GM21717 (cell line): ENCODE measurements at regions not wholly inside any gene's neighbourhood (a gene's known extent, or its start where the extent isn't known, plus 50 kb on each side); places are given as distances from the start of the nearest gene placed in this dataset.

ENCODE experiments used
- ATAC-seq: cut with Tn5 transposase; IDR thresholded peaks from one replicate; pipeline ENCODE4 v1.9.1; 2021; ENCODE audit warnings: mild to moderate bottlenecking, moderate library complexity; ENCODE audit not compliant: unreplicated experiment

DNA sequence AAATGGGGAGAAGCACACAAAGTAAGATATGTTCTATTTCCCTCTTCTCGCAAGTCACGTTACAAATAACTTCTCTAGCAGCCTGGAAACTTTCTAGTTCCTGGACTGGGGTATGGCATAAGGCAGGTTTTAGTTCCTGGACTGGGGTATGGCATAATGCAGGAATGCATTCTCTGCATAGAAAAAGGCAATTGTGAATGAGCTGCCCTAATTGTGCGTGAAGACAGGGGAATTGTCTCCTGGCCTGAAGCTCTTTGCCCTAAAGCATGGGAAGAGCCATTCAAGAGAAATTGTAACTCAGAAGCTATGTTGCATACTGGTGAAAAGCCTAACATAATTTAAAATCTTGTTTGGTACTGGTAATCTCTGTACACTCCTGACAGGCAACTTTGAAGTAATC lies 54.3 kb upstream of the CBLB start:
- ATAC-seq = no peak

DNA sequence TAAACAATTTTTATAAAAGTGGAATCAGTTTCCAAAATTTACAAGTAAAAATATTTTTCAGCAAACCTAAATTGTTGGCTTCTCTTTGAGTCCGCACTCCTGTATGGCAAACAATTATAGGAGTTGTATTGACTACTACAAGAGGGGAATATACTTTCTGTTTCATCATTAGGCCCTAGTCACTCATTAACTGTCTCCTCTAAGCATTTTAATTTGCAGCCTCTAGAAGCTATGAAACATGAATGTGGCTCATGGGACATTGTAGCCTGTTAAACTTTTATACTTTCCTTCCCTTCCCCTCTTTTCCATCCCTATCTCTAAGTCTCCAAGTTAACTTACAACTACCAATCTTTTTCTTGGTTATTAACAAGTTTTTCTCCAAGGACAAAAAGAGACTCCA lies 58.9 kb upstream of the CBLB start:
- no peak for ATAC-seq

DNA sequence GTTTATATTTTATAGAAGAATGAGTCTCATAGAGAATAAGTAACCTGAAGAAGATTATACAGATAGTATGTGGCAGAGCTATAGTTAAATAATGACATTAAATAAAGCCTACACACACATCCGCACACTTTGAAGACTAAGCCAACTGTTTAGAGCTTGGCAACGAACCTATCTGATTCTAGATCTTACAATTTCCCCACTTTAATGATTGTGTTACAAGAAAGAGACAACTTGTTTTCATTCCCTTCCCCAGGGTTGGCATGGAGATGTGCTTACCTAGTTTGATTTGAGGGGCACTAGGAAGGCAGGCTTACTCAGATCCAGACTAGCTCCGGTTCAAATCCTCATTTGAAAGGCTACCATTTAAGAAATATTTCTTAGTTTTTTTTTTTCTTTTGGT lies 61.9 kb upstream of the CBLB start:
- no peak for ATAC-seq

DNA sequence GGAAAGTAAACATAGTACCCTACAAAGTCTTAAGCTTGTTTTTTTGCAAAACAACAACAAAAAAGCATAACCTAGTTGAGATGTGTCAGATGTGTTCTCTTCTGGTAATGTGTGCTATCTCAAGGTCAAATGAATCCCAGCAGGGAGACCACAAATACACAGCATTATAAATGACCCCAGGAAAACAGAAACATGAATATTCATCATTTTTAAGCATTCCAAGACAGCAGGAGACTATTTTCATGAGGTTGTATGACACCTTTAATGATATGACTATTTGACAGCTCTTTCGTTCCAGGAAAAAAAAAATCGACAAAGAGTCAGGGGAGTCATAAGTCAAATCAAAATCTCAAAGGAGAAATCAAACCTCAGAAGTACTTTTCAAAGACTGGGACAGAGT lies 62.7 kb upstream of the CBLB start:
- no peak for ATAC-seq

DNA sequence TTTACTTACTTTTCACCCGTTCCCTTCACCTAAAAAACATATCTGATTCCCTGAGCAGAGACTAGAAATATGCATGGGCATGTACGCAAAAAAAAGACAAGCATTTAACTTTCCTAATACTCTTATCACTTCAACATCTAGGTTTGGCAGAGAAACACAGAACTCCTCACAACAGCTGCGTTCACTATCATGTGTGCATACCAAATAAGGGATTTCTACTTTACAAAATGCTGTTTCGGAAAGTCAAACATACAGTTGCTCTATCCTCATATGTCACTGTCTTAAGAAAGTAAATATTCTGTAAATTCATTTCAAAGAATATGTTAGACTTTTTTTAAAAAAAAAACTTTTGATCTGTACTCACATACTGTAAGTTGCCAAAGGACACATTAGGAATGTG lies 65.1 kb upstream of the CBLB start:
- ATAC-seq = no peak

DNA sequence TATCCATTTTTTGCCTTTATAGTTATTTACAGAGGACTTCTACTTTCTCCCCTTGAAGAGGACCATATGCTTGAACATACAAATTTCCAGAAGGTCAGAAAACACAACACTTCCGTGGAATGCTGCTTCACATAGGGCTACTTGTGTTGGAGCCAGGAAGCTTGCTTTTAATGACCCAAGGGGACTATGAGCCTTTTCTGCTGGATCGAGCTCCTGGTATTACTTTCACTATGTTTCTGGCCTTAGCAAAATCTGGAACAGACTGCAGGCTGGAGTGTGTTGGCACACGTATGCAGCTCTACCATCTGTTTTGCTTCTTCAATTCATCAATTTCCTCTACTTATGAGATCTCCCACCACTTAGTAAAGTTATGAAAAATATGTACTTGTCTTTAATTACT lies 69.3 kb upstream of the CBLB start:
- ATAC-seq = no peak

DNA sequence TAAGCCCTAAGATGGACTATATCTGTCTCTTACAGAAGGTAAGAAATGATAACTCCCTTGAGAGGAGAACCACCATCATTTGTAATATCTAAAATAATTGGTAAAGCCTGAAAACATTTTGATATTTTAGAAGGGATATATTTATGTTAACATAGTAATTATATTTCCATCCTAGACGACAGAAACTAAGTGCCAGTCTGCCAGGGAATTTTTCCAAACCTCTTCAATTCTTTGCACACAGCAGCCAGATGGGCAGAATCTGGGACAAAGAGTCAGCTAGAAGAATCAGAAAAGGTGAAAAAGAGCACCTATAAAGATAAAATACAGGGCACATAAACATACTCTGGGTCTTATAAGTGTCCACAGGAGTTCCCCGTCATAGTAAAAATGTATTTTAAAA lies 70.0 kb upstream of the CBLB start:
- no peak for ATAC-seq

DNA sequence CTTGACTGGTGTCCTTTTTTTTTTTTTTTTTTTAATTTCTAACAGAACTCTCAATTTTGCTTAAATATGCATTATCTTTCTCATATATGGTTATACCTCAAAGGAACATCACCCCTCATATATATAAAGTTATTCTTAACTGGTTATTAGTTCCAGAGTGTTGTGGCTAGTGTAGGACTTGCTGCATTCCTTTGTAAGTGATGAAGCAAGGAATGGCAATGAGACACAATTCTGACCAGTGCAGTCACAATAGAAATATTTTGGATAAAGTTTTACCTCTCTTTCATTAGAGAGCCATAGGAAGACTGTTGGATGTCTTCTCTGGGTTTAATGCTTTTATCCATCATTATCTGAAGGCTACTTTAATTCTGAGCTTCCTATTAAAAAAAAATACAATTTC lies 75.5 kb upstream of the CBLB start:
- ATAC-seq = no peak

DNA sequence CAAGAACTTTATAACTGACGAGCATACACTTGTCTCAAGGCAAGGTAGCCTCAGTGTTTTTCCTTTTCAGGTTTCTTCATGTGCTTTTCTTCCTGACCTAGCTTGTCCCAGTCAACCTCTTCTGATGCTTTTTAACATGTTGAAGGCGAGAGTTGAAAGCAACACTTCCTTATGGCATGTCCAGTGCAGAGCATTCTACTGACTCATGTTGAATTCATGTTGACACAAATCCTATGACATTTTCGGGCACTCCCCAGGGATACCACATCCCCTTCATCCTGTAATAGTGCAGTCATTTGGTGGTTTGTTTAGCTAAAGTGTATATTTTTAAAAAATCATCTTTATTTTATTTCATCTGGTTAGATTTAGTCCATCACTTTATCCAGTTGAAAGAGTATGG lies 75.9 kb upstream of the CBLB start:
- ATAC-seq = no peak

DNA sequence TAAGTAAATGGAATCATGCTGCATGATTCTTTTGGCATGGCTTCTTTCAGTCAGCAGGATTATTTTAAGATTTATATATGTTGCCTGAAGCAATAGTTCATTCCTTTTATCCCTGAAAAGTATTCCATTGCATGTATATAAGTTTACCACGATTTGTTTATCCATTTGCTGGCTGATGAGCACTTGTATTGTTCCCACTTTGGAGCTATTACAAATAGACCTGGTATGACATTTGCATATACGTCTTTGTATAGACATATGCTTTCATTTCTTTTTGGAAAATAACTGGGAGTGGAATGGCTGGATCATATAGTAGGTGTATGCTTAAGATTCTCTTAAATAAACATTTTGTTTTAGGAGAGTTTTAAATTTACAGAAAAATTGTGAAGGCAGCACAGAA lies 79.3 kb upstream of the CBLB start:
- no peak for ATAC-seq

DNA sequence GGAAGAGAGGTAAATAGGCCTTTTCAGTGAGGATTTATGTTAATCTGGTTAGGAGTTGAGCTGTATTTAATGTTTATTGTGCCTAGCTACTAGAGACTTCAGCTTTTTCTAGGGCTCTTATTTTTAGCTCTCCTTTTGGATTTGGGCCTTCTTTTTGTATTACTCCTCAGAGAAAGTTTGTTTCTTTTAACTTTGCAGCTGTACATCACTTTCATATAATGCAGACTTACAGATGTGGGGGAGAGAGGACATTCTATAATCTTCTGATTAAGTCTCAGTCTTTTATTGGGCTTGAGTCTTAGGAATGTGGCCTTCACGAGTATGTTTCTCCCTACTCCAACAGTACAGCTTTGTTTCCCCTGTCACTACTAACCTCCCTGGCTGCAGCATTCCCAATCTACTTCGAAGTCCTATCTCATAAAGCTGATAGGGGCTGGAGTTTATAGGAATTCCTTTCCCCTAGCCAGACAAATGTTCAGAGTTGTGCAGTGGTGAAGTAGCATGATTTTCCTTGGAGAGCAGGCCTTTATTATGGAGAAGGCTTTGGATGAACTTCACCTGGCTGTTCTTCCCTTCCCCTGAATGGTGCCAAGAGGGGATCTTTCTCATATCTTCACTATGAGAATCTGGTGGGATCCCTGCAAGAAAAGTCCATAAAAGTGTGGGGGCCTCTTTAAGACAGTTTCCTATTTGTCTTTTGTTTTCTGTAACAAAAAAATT lies 82.2 kb upstream of the CBLB start:
- ATAC-seq = no peak

DNA sequence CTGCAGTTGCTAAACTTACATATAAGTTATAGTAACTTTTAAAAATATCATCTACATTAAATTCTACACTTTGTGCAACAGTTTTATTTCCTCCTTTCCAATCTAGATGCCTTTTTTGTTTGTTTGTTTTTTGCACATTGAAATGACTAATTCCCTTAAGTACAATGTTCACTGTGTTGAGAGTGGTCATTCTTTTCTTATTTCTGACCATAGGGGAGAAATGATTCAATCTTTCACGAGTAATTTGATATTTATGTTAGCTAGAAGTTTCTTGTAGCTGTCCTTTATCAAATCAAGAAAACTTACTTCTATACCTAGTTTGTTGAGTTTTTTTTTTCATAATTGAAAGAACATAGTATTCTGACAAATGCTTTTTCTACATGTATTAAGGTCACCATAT lies 85.0 kb upstream of the CBLB start:
- ATAC-seq = no peak

DNA sequence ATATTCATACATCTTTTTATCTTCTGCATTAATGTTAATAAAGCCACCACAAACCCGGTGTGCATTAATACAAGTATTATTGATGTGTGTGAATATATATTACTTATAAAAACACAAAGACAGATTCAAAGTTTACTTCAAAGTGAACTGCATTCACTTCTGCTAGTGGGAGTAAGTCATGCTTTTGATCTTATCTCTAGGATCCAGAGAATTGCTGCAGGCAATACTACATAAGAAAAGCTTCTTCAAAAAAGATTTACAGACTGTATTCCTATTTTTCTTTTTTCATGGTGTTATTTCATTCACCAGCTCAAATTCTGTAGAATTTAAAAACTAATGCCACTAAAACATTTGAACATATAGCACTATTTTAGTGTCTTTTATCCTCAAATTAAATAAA lies 87.5 kb upstream of the CBLB start:
- no peak for ATAC-seq

DNA sequence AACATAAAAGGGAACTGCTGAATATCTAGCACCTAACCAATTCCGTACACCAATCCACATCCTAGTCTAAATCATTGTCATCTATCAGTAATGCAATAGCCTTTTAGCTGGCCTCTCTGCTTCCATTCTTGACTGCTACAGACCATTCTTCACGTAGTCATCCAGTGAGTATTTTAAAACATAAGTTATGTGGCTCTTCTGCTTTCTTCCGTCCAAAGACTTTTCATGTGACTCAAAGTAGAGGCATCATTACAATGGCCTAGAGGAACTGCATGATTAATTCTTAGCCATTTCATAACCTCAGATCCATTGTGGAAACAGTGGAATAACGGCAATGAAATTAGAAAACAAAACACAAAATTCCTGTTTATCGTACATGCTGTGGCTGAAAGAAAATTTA lies 88.9 kb upstream of the CBLB start:
- ATAC-seq = no peak

DNA sequence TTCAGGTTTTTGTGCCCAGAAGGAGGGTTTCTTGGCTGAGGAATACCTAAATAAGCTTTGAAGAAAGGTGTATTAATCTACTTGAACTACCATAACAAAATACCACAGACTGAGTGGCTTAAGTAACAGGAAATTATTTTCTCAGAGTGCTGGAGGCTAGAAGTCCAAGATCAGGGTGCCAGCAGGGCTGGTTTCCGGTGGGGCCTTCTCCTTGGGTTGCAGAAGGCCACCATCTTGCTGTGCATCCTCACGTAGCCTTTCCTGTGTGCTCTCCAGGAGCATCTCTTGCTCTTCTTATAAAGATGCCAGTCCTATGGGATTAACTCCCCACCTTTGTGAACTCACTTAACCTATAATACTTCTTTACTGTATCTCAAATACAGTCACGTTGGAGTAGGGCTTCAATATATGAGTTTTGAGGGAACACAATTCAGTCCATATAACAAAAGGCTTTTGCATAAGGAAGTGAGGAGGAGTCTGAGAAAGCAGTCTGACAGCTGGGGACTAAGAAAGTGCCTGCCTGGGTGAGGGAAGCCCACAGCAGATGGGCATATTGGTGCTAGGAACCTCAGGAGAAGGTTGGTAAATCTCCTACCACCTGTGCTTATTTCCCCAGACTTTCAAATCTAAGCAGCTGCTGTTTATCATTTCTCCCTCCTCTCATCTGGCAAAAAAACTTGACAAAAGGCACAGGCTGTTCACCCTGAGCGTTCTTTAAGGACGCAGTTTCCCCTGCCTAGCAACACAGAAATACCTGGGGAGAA lies 89.6 kb upstream of the CBLB start:
- ATAC-seq = no peak

DNA sequence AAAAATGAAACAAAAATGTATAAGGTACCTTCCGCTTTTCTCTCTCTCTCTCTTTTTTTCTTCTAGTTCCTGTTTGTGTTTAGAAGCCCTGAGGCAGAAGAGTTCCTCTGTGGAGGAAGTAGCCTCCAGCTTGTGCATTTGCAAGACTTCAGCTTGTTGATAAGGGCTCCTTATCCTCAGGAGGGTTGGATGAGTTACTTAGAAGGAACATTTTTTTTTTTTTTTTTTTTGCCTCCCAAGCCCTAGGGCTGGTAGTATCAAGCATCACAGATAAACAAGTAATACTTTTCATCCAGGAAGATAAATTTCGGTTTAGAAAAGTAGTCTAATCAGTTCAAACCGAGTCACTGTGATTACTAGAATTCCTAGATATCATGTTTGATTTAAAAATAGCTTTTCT lies 91.0 kb upstream of the CBLB start:
- ATAC-seq = no peak

DNA sequence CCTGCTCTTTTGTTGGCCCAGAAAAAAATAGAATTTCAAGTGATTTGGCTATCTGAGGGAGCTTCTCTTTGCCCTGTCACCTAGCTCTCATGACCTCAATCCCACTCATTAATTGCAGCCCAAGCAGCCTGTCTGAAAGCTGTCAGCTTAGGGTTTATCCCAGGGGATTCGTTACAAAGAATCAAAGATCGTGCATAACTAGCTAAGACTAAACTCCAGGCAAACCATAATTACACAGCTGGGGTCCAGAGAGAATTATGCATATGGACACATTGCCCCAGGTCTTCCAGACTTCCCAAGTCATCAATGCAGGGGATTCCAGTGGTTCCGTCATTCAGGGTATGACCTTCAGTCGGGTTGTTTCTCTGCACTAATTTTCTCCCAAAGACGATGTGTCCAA lies 91.6 kb upstream of the CBLB start:
- no peak for ATAC-seq

DNA sequence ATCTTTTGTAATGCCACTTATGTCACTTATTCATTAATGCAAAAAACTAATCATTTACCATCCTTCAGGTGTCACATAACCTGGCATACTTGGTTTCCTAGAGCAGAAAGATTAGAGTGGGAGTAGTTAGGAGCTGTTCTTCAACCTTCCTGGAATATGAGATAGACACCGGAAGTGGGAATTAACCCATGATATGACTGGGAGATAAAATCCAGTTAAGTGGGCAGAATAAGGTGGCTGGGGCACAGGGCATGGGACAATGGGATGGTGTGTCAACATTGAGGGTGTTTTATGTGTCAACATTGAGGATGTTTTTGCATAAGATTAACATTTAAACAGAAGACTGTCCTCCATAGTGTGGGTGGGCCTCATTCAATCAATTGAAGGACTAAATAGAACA lies 94.3 kb upstream of the CBLB start:
- no peak for ATAC-seq

DNA sequence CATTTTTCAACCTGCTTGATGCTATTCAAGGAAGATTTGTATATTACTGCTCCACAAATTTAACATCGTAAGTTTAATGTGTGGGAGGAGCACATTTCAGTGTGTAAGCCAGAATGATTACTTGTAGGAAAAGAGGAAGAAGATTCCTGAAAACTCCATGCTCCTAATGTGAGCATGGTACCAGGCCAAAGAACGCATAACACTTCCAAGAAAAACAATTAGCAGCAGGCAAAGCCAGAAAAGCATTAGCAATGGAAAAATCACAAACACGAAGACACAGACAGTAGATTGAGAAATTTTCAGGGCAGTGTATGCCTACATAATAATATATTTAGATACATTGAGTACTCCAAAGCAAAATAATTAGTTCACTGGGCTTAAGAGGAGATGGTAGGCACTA lies 96.6 kb upstream of the CBLB start:
- no peak for ATAC-seq

DNA sequence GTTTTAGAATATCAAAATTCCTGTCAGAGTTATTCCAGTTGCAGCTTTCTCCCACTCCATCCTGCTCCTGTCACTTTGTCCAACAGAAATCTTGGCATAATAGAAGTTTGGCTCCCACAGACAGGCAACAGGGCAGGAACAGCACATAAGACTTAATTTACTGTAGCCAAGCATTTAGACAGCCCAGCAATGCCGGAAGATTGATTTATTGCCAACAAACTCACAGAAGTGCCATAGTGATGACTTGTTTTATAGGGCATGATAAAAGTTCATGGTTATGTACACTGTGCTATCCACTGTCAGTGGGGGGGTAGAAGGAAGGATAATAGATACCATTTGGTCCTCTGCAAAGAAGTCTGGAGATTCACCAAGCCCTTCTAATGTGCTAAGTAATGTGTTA lies 98.3 kb upstream of the CBLB start:
- ATAC-seq = no peak

DNA sequence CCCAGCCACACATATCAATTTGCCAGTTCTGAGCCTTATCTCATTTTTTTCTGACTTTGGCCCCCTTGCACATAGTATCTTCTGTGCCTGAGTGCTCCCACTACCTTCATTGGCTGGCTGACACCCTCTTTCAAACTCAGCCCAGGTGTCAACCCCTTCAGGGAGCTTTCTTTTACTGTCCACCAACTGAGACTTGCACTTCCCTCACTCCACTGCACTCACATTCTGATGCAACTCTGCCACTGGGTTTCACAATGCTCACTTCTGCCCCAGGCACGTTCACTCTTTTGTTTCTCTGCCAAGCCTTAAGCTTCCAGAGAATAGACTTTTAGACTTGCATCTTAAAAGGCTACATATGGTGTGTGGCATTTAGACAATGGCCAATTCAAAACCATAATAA lies 101.5 kb upstream of the CBLB start:
- ATAC-seq = no peak

DNA sequence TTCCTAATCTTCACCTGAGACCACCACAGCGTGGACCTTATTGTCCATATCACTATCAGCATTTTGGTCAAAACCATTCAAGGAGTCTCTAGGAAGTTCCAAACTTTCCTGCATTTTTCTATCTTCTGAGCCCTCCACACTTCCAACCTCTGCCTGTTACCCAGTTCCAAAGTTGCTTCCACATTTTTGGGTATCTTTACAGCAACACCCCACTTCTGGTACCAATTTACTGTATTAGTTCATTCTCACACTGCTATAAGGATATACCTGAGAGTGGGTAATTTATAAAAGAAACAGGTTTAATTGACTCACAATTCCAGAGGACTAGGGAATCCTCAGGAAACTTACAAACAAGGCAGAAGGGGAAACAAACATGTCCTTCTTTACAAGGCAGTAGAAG lies 103.3 kb upstream of the CBLB start:
- ATAC-seq = no peak

DNA sequence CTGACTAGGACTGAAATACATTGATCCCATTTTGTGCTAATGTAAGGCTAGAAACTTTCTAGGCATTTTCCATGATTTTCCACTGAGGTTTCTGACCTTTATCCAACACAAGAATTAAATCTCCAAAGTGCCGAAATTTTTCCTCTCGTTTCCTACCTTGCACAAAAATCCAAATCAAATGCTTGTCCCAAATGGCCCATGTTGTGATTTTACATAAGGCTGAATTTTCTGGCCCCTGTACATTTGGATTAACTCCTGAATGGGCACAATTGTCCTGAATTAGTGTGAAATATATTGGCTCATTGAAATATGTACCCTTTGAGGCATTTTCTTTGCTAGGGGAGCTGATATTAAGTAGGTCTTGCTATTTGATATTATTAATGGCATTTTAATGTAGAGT lies 105.6 kb upstream of the CBLB start:
- no peak for ATAC-seq
